Liver (tissue), 3 donors: ENCODE measurements at regions not wholly inside any gene's neighbourhood (a gene's known extent, or its start where the extent isn't known, plus 50 kb on each side); places are given as distances from the start of the nearest gene placed in this dataset.

ENCODE experiments used
- CTCF ChIP-seq: fragments of 150-350 bp; IDR thresholded peaks from 2 replicates; pipeline ENCODE4 v1.5.1; 2017; ENCODE audit warnings: improper control_type of control experiment, low read depth, low read length; ENCODE audit not compliant: missing input control
- GABPA ChIP-seq, 2 donors: IDR thresholded peaks in 1 of 2; conservative IDR thresholded peaks in 1 of 2; 2 replicates each; pipeline ENCODE4 v1.6.1; 2016; ENCODE audit warnings: antibody characterized with exemption in 2 of 2, mild to moderate bottlenecking in 1 of 2, moderate library complexity in 1 of 2
- JUND ChIP-seq, 2 donors: IDR thresholded peaks; 2 replicates each; pipeline ENCODE4 v1.6.1; 2016; ENCODE audit warnings: antibody characterized with exemption in 2 of 2
- REST ChIP-seq: IDR thresholded peaks from 2 replicates; pipeline ENCODE4 v1.6.1; 2016; ENCODE audit warnings: antibody characterized with exemption, mild to moderate bottlenecking
- YY1 ChIP-seq: IDR thresholded peaks from 2 replicates; pipeline ENCODE4 v1.6.1; 2016; ENCODE audit warnings: antibody characterized with exemption, mild to moderate bottlenecking
- donor health status: healthy.
- donor health status: healthy.

GRCh38 chr14:81849714-81850113 is 316.1 kb upstream of the SEL1L start:
- TF ChIP-seq GABPA (IDR thresholded peaks at IDR 0.05 in 1 of 2, conservative IDR thresholded peaks at IDR 0.05 in 1 of 2): no peak
- no peak for TF ChIP-seq CTCF
- TF ChIP-seq JUND (IDR thresholded peaks at IDR 0.05): no peak
- TF ChIP-seq YY1: no peak
- TF ChIP-seq REST: no peak
